ENCODE measurements at regions not wholly inside any gene's neighbourhood (a gene's known extent, or its start where the extent isn't known, plus 50 kb on each side); places are given as distances from the start of the nearest gene placed in this dataset.

DNA sequence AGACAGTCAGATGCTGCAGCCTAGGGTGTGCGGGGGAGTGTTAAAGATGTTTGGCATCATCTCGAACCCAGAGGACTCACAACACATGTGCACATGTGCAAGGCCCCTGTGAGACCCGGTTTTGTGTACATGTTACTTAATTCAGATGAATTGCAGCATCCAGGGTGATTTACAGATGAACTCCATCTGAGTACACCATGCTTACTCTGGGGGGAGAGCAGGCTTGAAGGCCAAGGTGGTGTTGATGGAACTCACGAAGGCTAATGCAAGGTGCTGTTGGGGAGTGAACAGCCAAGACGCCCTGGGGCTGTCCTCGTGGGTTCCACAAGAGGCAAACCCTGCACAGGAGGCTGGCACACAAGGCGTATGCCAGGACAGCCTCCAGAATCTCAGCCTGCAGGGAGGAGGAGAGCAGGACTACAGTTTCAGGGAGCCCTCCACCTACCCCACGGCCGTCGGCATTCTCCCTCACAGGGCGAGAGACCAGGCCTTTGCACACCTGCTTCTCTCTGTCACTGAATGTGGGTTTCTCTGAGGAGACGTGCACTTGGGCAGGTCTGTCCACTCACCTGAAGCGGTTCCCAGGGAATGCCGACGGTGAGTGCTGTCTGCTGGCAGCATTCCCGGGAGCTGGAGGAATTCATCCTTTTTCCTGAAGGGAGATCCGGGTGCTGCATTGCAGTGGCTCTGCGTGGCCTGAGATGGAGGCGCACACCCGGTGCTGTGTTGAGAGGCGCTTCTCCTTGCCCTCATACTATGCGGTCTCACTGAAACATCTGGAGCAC is 178.5 kb upstream of the RNF32 start:
- TF ChIP-seq, protein P1, sequence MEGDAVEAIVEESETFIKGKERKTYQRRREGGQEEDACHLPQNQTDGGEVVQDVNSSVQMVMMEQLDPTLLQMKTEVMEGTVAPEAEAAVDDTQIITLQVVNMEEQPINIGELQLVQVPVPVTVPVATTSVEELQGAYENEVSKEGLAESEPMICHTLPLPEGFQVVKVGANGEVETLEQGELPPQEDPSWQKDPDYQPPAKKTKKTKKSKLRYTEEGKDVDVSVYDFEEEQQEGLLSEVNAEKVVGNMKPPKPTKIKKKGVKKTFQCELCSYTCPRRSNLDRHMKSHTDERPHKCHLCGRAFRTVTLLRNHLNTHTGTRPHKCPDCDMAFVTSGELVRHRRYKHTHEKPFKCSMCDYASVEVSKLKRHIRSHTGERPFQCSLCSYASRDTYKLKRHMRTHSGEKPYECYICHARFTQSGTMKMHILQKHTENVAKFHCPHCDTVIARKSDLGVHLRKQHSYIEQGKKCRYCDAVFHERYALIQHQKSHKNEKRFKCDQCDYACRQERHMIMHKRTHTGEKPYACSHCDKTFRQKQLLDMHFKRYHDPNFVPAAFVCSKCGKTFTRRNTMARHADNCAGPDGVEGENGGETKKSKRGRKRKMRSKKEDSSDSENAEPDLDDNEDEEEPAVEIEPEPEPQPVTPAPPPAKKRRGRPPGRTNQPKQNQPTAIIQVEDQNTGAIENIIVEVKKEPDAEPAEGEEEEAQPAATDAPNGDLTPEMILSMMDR (IDR thresholded peaks at IDR 0.05): no peak
- TF ChIP-seq POLR2A (IDR thresholded peaks at IDR 0.05) (no peak), EP300 (IDR thresholded peaks at IDR 0.05) (no peak)

Data from suprapubic skin (tissue), 3 donors.